GM21737 (cell line): ENCODE measurements at regions not wholly inside any gene's neighbourhood (a gene's known extent, or its start where the extent isn't known, plus 50 kb on each side); places are given as distances from the start of the nearest gene placed in this dataset.

Source experiments
- ATAC-seq: cut with Tn5 transposase; IDR thresholded peaks from one replicate; pipeline ENCODE4 v1.9.1; 2021; ENCODE audit warnings: mild to moderate bottlenecking, moderate library complexity; ENCODE audit not compliant: unreplicated experiment

- no peak for ATAC-seq
These were observed 680.8 kb upstream of the FAM241A start for GRCh38 chr4:111464251-111465045.

GRCh38 chr4:111466811-111467604 is 678.2 kb upstream of the FAM241A start:
- ATAC-seq = no peak

- no peak for ATAC-seq
These were observed 670.3 kb upstream of the FAM241A start for GRCh38 chr4:111475001-111475400.

GRCh38 chr4:111475666-111476065 is 669.6 kb upstream of the FAM241A start:
- no peak for ATAC-seq

- ATAC-seq = no peak
These were observed 664.7 kb upstream of the FAM241A start for GRCh38 chr4:111480510-111480909.

- no peak for ATAC-seq
These were observed 661.7 kb upstream of the FAM241A start for GRCh38 chr4:111483375-111484169.

GRCh38 chr4:111492496-111492895 is 652.8 kb upstream of the FAM241A start:
- ATAC-seq = no peak

GRCh38 chr4:111494471-111494870 is 650.8 kb upstream of the FAM241A start:
- no peak for ATAC-seq

- no peak for ATAC-seq
These were observed 650.3 kb upstream of the FAM241A start for GRCh38 chr4:111494971-111495370.

- ATAC-seq = no peak
These were observed 646.0 kb upstream of the FAM241A start for GRCh38 chr4:111499291-111499690.

- ATAC-seq = no peak
These were observed 645.5 kb upstream of the FAM241A start for GRCh38 chr4:111499706-111500105.

GRCh38 chr4:111500858-111501257 is 644.4 kb upstream of the FAM241A start:
- no peak for ATAC-seq

GRCh38 chr4:111501946-111502345 is 643.3 kb upstream of the FAM241A start:
- ATAC-seq = no peak

- no peak for ATAC-seq
These were observed 642.6 kb upstream of the FAM241A start for GRCh38 chr4:111502626-111503025.

GRCh38 chr4:111506706-111507105 is 638.5 kb upstream of the FAM241A start:
- no peak for ATAC-seq

- ATAC-seq = no peak
These were observed 634.7 kb upstream of the FAM241A start for GRCh38 chr4:111510535-111510934.

- ATAC-seq = no peak
These were observed 633.0 kb upstream of the FAM241A start for GRCh38 chr4:111512081-111512783.

- ATAC-seq = no peak
These were observed 625.6 kb upstream of the FAM241A start for GRCh38 chr4:111519683-111520082.

- no peak for ATAC-seq
These were observed 614.8 kb upstream of the FAM241A start for GRCh38 chr4:111530446-111530845.

- ATAC-seq = no peak
These were observed 609.5 kb upstream of the FAM241A start for GRCh38 chr4:111535792-111536191.

GRCh38 chr4:111537165-111537564 is 608.1 kb upstream of the FAM241A start:
- no peak for ATAC-seq
